Adrenal gland (tissue), 5 donors: ENCODE measurements at regions not wholly inside any gene's neighbourhood (a gene's known extent, or its start where the extent isn't known, plus 50 kb on each side); places are given as distances from the start of the nearest gene placed in this dataset.

ENCODE experiments used
- CTCF ChIP-seq, 6 experiments: fragments of 450-650 bp in 4 of 6; fragments of 200-600 bp in 2 of 6; sonication (generic) in 1 of 6; IDR thresholded peaks; 1 replicate in 5 of 6; 2 replicates in 1 of 6; pipeline versions ENCODE4 v1.5.1 to v1.8.0; 2016 to 2021; ENCODE audit warnings: antibody characterized with exemption in 6 of 6, mild to moderate bottlenecking in 2 of 6, moderate library complexity in 1 of 6
- POLR2A ChIP-seq, 2 donors: fragments of 450-650 bp; IDR thresholded peaks; one replicate each; pipeline ENCODE4 v1.6.1; 2017; ENCODE audit warnings: antibody characterized with exemption in 2 of 2, mild to moderate bottlenecking in 2 of 2, moderate library complexity in 1 of 2
- donor health status: DM: no; HTN: no; CAD: no.

DNA sequence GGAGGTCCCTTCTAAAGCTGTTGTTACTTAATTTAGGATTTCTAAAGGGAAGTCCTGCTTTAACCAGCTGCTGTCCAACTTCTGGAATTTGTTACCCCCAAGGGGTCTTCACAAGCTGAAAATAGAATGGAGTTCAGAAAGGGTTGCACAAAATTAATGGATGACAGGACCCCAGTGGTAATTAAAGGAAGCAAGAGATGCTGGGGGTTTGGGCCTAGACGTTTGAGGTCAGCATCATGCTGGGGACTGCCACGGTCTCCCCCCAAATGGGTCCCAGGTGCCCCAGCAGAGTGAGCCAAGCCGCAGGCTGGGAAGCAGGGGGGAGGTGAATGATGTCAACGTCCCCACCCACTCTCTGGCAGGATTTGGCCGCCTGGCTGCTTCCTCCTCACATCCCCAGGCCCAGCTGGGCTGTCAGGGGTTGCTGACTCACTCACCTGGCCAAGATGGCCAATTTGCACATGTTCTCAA, 97.5 kb upstream of the ARAP3 start:
- TF ChIP-seq POLR2A (IDR thresholded peaks at IDR 0.05) (no peak), CTCF (IDR thresholded peaks at IDR 0.05) (no peak)
